Prostate gland (tissue), 2 donors: ENCODE measurements at regions not wholly inside any gene's neighbourhood (a gene's known extent, or its start where the extent isn't known, plus 50 kb on each side); places are given as distances from the start of the nearest gene placed in this dataset.

Experiments used
- POLR2A ChIP-seq: fragments of 450-650 bp; IDR thresholded peaks from one replicate; pipeline ENCODE4 v1.6.1; 2016; ENCODE audit warnings: antibody characterized with exemption, mild to moderate bottlenecking
- POLR2AphosphoS5 ChIP-seq: sonication (generic); formaldehyde crosslinking; IDR thresholded peaks from one replicate; pipeline ENCODE4 v1.6.1; 2017; ENCODE audit warnings: antibody characterized with exemption
- TF ChIP-seq, protein P1 (sequence below), 4 experiments: fragments of 200-600 bp in 2 of 4; fragments of 450-650 bp in 2 of 4; sonication (generic) in 2 of 4; IDR thresholded peaks; 1 replicate in 3 of 4; 2 replicates in 1 of 4; pipeline ENCODE4 v1.5.1; 2016 to 2019; ENCODE audit warnings: antibody characterized with exemption in 4 of 4, mild to moderate bottlenecking in 2 of 4, moderate library complexity in 2 of 4

DNA sequence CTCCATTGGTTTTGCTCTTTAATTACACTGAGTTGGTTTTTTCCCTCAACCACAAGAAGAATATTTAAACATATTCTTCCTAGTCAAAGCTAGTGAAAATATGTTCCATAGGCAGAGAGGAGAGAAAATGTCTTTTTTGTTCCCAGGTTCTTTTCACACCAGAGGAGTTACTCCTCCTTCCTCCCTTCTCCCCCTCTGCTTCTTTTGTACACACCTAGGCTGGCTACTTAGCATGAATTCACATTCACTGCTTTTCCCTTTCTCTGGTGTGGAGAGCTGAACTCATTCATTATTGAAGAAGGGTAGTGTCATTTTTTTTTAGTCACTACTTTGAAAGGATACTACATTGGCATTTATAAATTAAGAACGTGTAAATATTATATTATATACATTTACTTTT lies 56.6 kb upstream of the UGP2 start:
- TF ChIP-seq, protein P1, sequence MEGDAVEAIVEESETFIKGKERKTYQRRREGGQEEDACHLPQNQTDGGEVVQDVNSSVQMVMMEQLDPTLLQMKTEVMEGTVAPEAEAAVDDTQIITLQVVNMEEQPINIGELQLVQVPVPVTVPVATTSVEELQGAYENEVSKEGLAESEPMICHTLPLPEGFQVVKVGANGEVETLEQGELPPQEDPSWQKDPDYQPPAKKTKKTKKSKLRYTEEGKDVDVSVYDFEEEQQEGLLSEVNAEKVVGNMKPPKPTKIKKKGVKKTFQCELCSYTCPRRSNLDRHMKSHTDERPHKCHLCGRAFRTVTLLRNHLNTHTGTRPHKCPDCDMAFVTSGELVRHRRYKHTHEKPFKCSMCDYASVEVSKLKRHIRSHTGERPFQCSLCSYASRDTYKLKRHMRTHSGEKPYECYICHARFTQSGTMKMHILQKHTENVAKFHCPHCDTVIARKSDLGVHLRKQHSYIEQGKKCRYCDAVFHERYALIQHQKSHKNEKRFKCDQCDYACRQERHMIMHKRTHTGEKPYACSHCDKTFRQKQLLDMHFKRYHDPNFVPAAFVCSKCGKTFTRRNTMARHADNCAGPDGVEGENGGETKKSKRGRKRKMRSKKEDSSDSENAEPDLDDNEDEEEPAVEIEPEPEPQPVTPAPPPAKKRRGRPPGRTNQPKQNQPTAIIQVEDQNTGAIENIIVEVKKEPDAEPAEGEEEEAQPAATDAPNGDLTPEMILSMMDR (IDR thresholded peaks at IDR 0.05) = no peak
- TF ChIP-seq POLR2A = no peak
- no peak for TF ChIP-seq POLR2AphosphoS5
